Mesenchymal stem cell (in vitro differentiated cells and primary cell): ENCODE measurements at regions not wholly inside any gene's neighbourhood (a gene's known extent, or its start where the extent isn't known, plus 50 kb on each side); places are given as distances from the start of the nearest gene placed in this dataset.
A peak's percentile ranks its signal among the peaks of the same experiment; 100 is the strongest.

Source experiments
- DNase-seq: peaks from one replicate; pipeline ENCODE4 v3.0.0-alpha.2; 2013
- H2AFZ ChIP-seq: one replicate; pipeline ENCODE4 v1.6.1; 2013; ENCODE audit warnings: low read depth, mild to moderate bottlenecking, control low read depth, inconsistent platforms, low read length, moderate library complexity
- H2AK5ac ChIP-seq: 2 replicates; pipeline ENCODE4 v1.6.1; 2013; ENCODE audit warnings: low read length, moderate library complexity, mild to moderate bottlenecking, inconsistent platforms; ENCODE audit not compliant: severe bottlenecking
- H2BK120ac ChIP-seq: one replicate; pipeline ENCODE4 v1.6.1; 2013; ENCODE audit warnings: low read depth, mild to moderate bottlenecking, inconsistent platforms, low read length, moderate library complexity
- H2BK12ac ChIP-seq, 2 experiments: one replicate each; pipeline ENCODE4 v1.6.1; 2013; ENCODE audit warnings: inconsistent platforms in 2 of 2, low read length in 2 of 2, mild to moderate bottlenecking in 2 of 2, moderate library complexity in 2 of 2, control low read depth in 1 of 2
- H2BK15ac ChIP-seq: one replicate; pipeline ENCODE4 v1.6.1; 2013; ENCODE audit warnings: mild to moderate bottlenecking, low read depth, inconsistent platforms; ENCODE audit not compliant: poor library complexity, severe bottlenecking
- H2BK5ac ChIP-seq: 2 replicates; pipeline ENCODE4 v1.6.1; 2013; ENCODE audit warnings: low read depth, mild to moderate bottlenecking, low read length, control low read depth, inconsistent platforms; ENCODE audit not compliant: poor library complexity, severe bottlenecking
- H3K14ac ChIP-seq, 2 experiments: one replicate each; pipeline ENCODE4 v1.6.1; 2013; ENCODE audit warnings: inconsistent platforms in 2 of 2, low read length in 2 of 2, control low read depth in 1 of 2, mild to moderate bottlenecking in 1 of 2, moderate library complexity in 1 of 2
- H3K18ac ChIP-seq, 2 experiments: one replicate each; pipeline ENCODE4 v1.6.1; 2013; ENCODE audit warnings: inconsistent platforms in 2 of 2, low read length in 2 of 2, control low read depth in 1 of 2, low read depth in 1 of 2, mild to moderate bottlenecking in 1 of 2
- H3K23ac ChIP-seq, 2 experiments: one replicate each; pipeline ENCODE4 v1.6.1; 2013; ENCODE audit warnings: inconsistent platforms in 2 of 2, low read length in 2 of 2, mild to moderate bottlenecking in 2 of 2, moderate library complexity in 2 of 2, control low read depth in 1 of 2
- H3K27ac ChIP-seq: 2 replicates; pipeline ENCODE4 v1.5.1; 2013; ENCODE audit warnings: mild to moderate bottlenecking, moderate library complexity, low read length, control low read depth, inconsistent platforms; ENCODE audit not compliant: poor library complexity, severe bottlenecking
- H3K27me3 ChIP-seq, 2 experiments: 2 replicates each; pipeline versions ENCODE4 v1.6.1 to v1.7.0; 2013; ENCODE audit warnings: low read length in 2 of 2, mild to moderate bottlenecking in 2 of 2, moderate library complexity in 2 of 2, control low read depth in 1 of 2, inconsistent platforms in 1 of 2; ENCODE audit not compliant: control insufficient read depth in 1 of 2, insufficient read depth in 1 of 2
- H3K36me3 ChIP-seq, 2 experiments: 2 replicates each; pipeline versions ENCODE4 v1.6.1 to v1.7.0; 2013; ENCODE audit warnings: low read length in 2 of 2, control low read depth in 1 of 2, inconsistent platforms in 1 of 2, low read depth in 1 of 2, mild to moderate bottlenecking in 1 of 2; ENCODE audit not compliant: insufficient read depth in 2 of 2, control insufficient read depth in 1 of 2
- H3K4ac ChIP-seq, 2 experiments: one replicate each; pipeline ENCODE4 v1.6.1; 2013; ENCODE audit warnings: inconsistent platforms in 2 of 2, low read length in 2 of 2, mild to moderate bottlenecking in 2 of 2, moderate library complexity in 2 of 2, control low read depth in 1 of 2, low read depth in 1 of 2
- H3K4me1 ChIP-seq: 2 replicates; pipeline ENCODE4 v1.6.1; 2013; ENCODE audit warnings: low read depth, low read length, control low read depth; ENCODE audit not compliant: control insufficient read depth, insufficient read depth
- H3K4me2 ChIP-seq: 2 replicates; pipeline ENCODE4 v1.6.1; 2013; ENCODE audit warnings: low read length, mild to moderate bottlenecking, inconsistent platforms; ENCODE audit not compliant: poor library complexity, severe bottlenecking
- H3K4me3 ChIP-seq, 2 experiments: 2 replicates each; pipeline versions ENCODE4 v1.5.1 to v1.7.0; 2013; ENCODE audit warnings: low read length in 2 of 2, mild to moderate bottlenecking in 2 of 2, control low read depth in 1 of 2, low read depth in 1 of 2; ENCODE audit not compliant: insufficient read depth in 1 of 2
- H3K79me1 ChIP-seq: replicated peaks from 2 replicates; pipeline ENCODE4 v1.6.1; 2013; ENCODE audit warnings: mild to moderate bottlenecking, control low read depth, low read length, inconsistent platforms; ENCODE audit not compliant: poor library complexity, severe bottlenecking
- H3K9ac ChIP-seq: 2 replicates; pipeline ENCODE4 v1.7.0; 2013; ENCODE audit warnings: mild to moderate bottlenecking, low read length, moderate library complexity
- H3K9me3 ChIP-seq: 2 replicates; pipeline ENCODE4 v1.7.0; 2013; ENCODE audit warnings: mild to moderate bottlenecking, low read length; ENCODE audit not compliant: control insufficient read depth
- H4K8ac ChIP-seq: one replicate; pipeline ENCODE4 v1.6.1; 2013; ENCODE audit warnings: inconsistent platforms, mild to moderate bottlenecking, low read length, moderate library complexity
- H4K91ac ChIP-seq: one replicate; pipeline ENCODE4 v1.6.1; 2013; ENCODE audit warnings: mild to moderate bottlenecking, low read length, inconsistent platforms
- WGBS: methylation state at CpG from one replicate; pipeline ENCODE4 v1.1.7; 2013; ENCODE audit warnings: mixed read lengths; 5-methylcytosine and 5-hydroxymethylcytosine counted together

DNA sequence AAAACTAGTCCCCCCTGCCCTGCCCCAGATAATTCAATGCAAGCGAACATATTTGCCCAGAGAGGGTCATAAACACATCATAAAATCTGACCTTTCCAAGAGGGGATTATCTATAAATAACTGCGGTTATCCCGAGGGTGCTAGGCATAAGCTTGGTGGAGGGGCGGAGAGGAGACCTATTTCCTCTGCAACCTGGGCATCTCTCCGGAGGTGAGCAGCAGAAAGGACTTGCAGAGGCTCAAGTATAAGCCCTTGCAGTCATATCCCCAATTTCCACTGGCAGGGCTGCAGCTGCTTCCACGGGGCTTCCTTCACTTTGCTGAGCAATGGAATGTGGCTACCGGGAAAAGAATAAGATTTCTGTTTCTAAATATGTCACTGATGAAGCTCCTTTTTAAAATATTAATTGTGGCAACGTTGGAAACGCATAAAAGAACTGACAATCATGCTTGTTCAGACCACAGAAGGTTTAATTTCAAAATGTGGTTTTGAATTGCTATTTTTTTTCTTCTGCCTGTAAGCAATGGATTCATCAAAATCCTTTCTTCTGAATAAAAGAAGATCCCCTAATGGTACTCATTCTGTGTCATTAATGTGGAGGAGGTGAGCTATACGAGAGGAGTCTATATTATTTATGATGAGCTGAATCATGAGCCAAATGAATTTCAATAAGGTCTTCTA is 268.9 kb upstream of the ATP2B1 start:
- Histone ChIP-seq H3K4me3 (no peak overlapping the region), H3K9ac (no peak overlapping the region), H2AK5ac (no peak overlapping the region), H2BK5ac (no peak overlapping the region), H3K18ac (no peak overlapping the region), H3K79me1 (no peaks in the 10 kb centered on the region), H2AFZ (no peak overlapping the region), H3K9me3 (no peaks in the 10 kb centered on the region), H3K4ac (no peak overlapping the region), H2BK15ac (no peak overlapping the region), H3K36me3 (no peaks in the 10 kb centered on the region), H3K14ac (no peak overlapping the region), H4K91ac (no peak overlapping the region), H3K27ac (no peak overlapping the region), H2BK12ac (no peak overlapping the region), H4K8ac (no peak overlapping the region), H3K4me2 (peak overlapping the region; percentile 40), H3K4me1 (peaks cover 2% of the 10 kb centered on the region), H3K23ac (no peak overlapping the region), H2BK120ac (no peak overlapping the region), H3K27me3 (no peaks in the 10 kb centered on the region)
- WGBS = 45% methylated on average over 10 of the region's 10 CpGs
- peak; percentile 32 for DNase-seq

DNA sequence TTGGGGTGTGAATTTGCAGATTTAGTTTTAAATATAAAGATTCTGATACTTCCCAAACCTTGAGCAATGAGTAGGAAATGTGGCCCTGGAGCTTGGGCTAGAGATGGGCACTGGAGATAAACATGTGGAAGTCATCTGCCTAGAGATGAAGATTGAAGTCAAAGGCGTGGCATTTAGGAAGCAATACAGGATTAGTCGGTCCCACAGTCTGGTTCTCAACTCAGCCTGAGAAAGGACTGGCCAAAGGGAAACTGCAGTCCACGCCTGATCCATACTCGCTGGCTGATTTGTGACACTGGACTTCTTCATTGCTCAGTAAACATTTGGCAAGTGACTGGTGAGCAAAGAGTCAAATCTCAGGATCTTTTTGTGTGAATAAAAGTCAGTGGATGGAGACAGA is 268.2 kb upstream of the ATP2B1 start:
- no peak overlapping the region for H3K4me2 ChIP-seq
- H3K4me1 ChIP-seq = peaks cover 2% of the 10 kb centered on the region
- no peak overlapping the region for H2BK12ac ChIP-seq
- no peak overlapping the region for H3K23ac ChIP-seq
- H3K9me3 ChIP-seq = no peaks in the 10 kb centered on the region
- H3K27ac ChIP-seq = no peak overlapping the region
- H3K9ac ChIP-seq = no peak overlapping the region
- WGBS = 63% methylated on average over 4 of the region's 4 CpGs
- no peaks in the 10 kb centered on the region for H3K79me1 ChIP-seq
- no peak overlapping the region for H2AFZ ChIP-seq
- no peak overlapping the region for H4K91ac ChIP-seq
- no peak overlapping the region for H3K4me3 ChIP-seq
- peak overlapping the region; percentile 60 for H2BK15ac ChIP-seq
- no peak overlapping the region for H3K14ac ChIP-seq
- H2BK120ac ChIP-seq = no peak overlapping the region
- no peaks in the 10 kb centered on the region for H3K27me3 ChIP-seq
- no peak overlapping the region for H4K8ac ChIP-seq
- H3K18ac ChIP-seq = peak overlapping the region in 1 of 2 experiments; percentile 54
- H2BK5ac ChIP-seq = no peak overlapping the region
- no peaks in the 10 kb centered on the region for H3K36me3 ChIP-seq
- H2AK5ac ChIP-seq = no peak overlapping the region
- peak; percentile 11 for DNase-seq
- H3K4ac ChIP-seq = no peak overlapping the region

DNA sequence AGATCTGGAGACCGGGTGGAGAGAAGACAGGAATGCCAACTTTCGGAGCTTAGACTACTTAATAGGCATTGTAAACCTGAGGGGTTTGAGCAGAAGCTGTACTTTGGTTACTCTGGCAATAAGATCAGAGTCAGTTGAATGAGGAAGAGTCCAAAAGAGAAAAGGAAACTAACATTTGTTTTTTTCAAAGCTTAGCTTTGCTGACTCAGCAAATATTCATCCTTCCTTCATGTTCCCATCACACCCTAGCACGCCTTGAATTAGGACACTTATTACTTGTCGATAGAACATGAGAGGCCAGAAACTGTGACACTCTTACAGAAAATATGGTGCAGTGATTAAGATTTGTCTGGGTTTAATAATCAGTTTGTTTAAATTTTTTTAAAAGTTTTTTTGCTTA is 266.9 kb upstream of the ATP2B1 start:
- DNase-seq = no peak
- WGBS = 97% methylated on average over 2 of the region's 4 CpGs
- Histone ChIP-seq H2AK5ac (no peak overlapping the region), H2BK12ac (no peak overlapping the region), H3K14ac (no peak overlapping the region), H3K9ac (no peak overlapping the region), H3K4ac (no peak overlapping the region), H3K4me3 (no peak overlapping the region), H4K91ac (no peak overlapping the region), H3K18ac (no peak overlapping the region), H3K4me1 (peaks cover 2% of the 10 kb centered on the region), H3K27ac (no peak overlapping the region), H3K9me3 (no peaks in the 10 kb centered on the region), H3K23ac (no peak overlapping the region), H2BK5ac (no peak overlapping the region), H3K4me2 (no peak overlapping the region), H3K79me1 (no peaks in the 10 kb centered on the region), H2BK15ac (no peak overlapping the region), H2BK120ac (no peak overlapping the region), H4K8ac (no peak overlapping the region), H3K27me3 (no peaks in the 10 kb centered on the region), H3K36me3 (no peaks in the 10 kb centered on the region), H2AFZ (no peak overlapping the region)

DNA sequence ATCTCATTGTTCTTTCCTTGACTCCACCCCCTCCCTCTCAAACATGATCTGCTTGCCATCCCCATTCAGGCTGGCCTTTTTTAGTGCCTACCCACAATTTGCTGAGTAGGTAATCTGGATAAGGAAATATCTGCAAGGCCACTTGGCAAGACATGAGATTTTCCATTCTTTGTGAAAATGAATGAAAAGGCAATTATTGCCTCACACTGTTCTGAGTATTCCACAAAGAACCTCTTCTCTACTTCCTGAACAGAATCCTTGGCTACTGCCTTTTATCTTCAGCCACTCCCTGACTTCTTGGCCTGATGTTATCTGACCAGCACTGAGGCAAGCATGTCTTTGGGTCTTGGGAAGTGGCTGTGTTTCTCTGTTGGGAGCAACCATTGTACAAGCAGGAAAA is 263.2 kb upstream of the ATP2B1 start:
- H2BK5ac ChIP-seq = no peak overlapping the region
- no peaks in the 10 kb centered on the region for H3K4me1 ChIP-seq
- no peak overlapping the region for H3K18ac ChIP-seq
- no peak overlapping the region for H2BK15ac ChIP-seq
- H3K36me3 ChIP-seq = no peaks in the 10 kb centered on the region
- H2AK5ac ChIP-seq = no peak overlapping the region
- no peak overlapping the region for H4K8ac ChIP-seq
- H3K4me3 ChIP-seq = no peak overlapping the region
- no peak overlapping the region for H3K9ac ChIP-seq
- peak; percentile 40 for DNase-seq
- no peak overlapping the region for H3K14ac ChIP-seq
- H3K4me2 ChIP-seq = no peak overlapping the region
- H3K4ac ChIP-seq = no peak overlapping the region
- H3K27me3 ChIP-seq = no peaks in the 10 kb centered on the region
- no peak overlapping the region for H2BK120ac ChIP-seq
- no peak overlapping the region for H3K23ac ChIP-seq
- no peak overlapping the region for H2BK12ac ChIP-seq
- no peaks in the 10 kb centered on the region for H3K79me1 ChIP-seq
- H4K91ac ChIP-seq = no peak overlapping the region
- H3K27ac ChIP-seq = no peak overlapping the region
- H3K9me3 ChIP-seq = no peaks in the 10 kb centered on the region
- H2AFZ ChIP-seq = no peak overlapping the region
